ENCODE measurements at regions not wholly inside any gene's neighbourhood (a gene's known extent, or its start where the extent isn't known, plus 50 kb on each side); places are given as distances from the start of the nearest gene placed in this dataset.
"Not testable (repeated sequence)": the region's sequence is repeated elsewhere in the genome, so short reads cannot be mapped to it uniquely, and the experiment has no call there.

- Histone ChIP-seq H3K27ac (no peak overlapping the region), H3K9ac (ENCODE audit: insufficient read length) (no peak overlapping the region), H3K9me3 (ENCODE audit: low read depth, low read length) (no peaks in the 10 kb centered on the region), H3K36me3 (ENCODE audit: insufficient read depth, low read length) (no peaks in the 10 kb centered on the region), H3K4me3 (no peak overlapping the region)
- no peak for DNase-seq (ENCODE audit: low read depth, low spot score)
- TF ChIP-seq FOXP2 (optimal IDR thresholded peaks at IDR 0.05; ENCODE audit: control extremely low read depth, extremely low read length, insufficient read depth) (no peak), POLR2AphosphoS5 (IDR thresholded peaks at IDR 0.05; ENCODE audit: borderline replicate concordance, low read depth, low read length) (no peak), EZH2 (IDR thresholded peaks at IDR 0.05) (no peak)
Measured at GRCh38 chr18:10164271-10165071, 250.7 kb downstream of the VAPA start.

GRCh38 chr18:10166164-10166807 lies 252.5 kb downstream of the VAPA start:
- no peak overlapping the region for H3K4me3 ChIP-seq
- no peak overlapping the region for H3K9ac ChIP-seq (ENCODE audit: insufficient read length)
- H3K9me3 ChIP-seq (ENCODE audit: low read depth, low read length) = no peaks in the 10 kb centered on the region
- TF ChIP-seq POLR2AphosphoS5 (IDR thresholded peaks at IDR 0.05; ENCODE audit: borderline replicate concordance, low read depth, low read length) = no peak
- TF ChIP-seq FOXP2 (optimal IDR thresholded peaks at IDR 0.05; ENCODE audit: control extremely low read depth, extremely low read length, insufficient read depth) = no peak
- no peak for TF ChIP-seq EZH2 (IDR thresholded peaks at IDR 0.05)
- H3K36me3 ChIP-seq (ENCODE audit: insufficient read depth, low read length) = no peaks in the 10 kb centered on the region
- DNase-seq (ENCODE audit: low read depth, low spot score) = no peak
- no peak overlapping the region for H3K27ac ChIP-seq

- no peak overlapping the region for H3K27ac ChIP-seq
- H3K9ac ChIP-seq (ENCODE audit: insufficient read length) = no peak overlapping the region
- TF ChIP-seq EZH2 (IDR thresholded peaks at IDR 0.05) (no peak), POLR2AphosphoS5 (IDR thresholded peaks at IDR 0.05; ENCODE audit: borderline replicate concordance, low read depth, low read length) (no peak), FOXP2 (optimal IDR thresholded peaks at IDR 0.05; ENCODE audit: control extremely low read depth, extremely low read length, insufficient read depth) (no peak)
- no peaks in the 10 kb centered on the region for H3K36me3 ChIP-seq (ENCODE audit: insufficient read depth, low read length)
- DNase-seq (ENCODE audit: low read depth, low spot score) = no peak
- H3K4me3 ChIP-seq = no peak overlapping the region
- no peaks in the 10 kb centered on the region for H3K9me3 ChIP-seq (ENCODE audit: low read depth, low read length)
Measured at GRCh38 chr18:10167759-10168158, 253.9 kb downstream of the VAPA start.

- no peak for TF ChIP-seq POLR2AphosphoS5 (IDR thresholded peaks at IDR 0.05; ENCODE audit: borderline replicate concordance, low read depth, low read length)
- Histone ChIP-seq H3K36me3 (ENCODE audit: insufficient read depth, low read length) (no peaks in the 10 kb centered on the region), H3K9me3 (ENCODE audit: low read depth, low read length) (no peaks in the 10 kb centered on the region), H3K4me3 (no peak overlapping the region), H3K9ac (ENCODE audit: insufficient read length) (no peak overlapping the region), H3K27ac (no peak overlapping the region)
- no peak for DNase-seq (ENCODE audit: low read depth, low spot score)
Measured at GRCh38 chr18:10168477-10168876, 254.7 kb downstream of the VAPA start.

GRCh38 chr18:10169064-10169562 lies 255.3 kb downstream of the VAPA start:
- no peaks in the 10 kb centered on the region for H3K36me3 ChIP-seq (ENCODE audit: insufficient read depth, low read length)
- no peaks in the 10 kb centered on the region for H3K9me3 ChIP-seq (ENCODE audit: low read depth, low read length)
- H3K27ac ChIP-seq = no peak overlapping the region
- H3K9ac ChIP-seq (ENCODE audit: insufficient read length) = no peak overlapping the region
- no peak for DNase-seq (ENCODE audit: low read depth, low spot score)
- TF ChIP-seq POLR2AphosphoS5 (IDR thresholded peaks at IDR 0.05; ENCODE audit: borderline replicate concordance, low read depth, low read length) (no peak), EZH2 (IDR thresholded peaks at IDR 0.05) (no peak), FOXP2 (optimal IDR thresholded peaks at IDR 0.05; ENCODE audit: control extremely low read depth, extremely low read length, insufficient read depth) (no peak)
- no peak overlapping the region for H3K4me3 ChIP-seq

- Histone ChIP-seq H3K9ac (ENCODE audit: insufficient read length) (no peak overlapping the region), H3K36me3 (ENCODE audit: insufficient read depth, low read length) (no peaks in the 10 kb centered on the region), H3K27ac (no peak overlapping the region), H3K4me3 (no peak overlapping the region), H3K9me3 (ENCODE audit: low read depth, low read length) (no peaks in the 10 kb centered on the region)
- no peak for DNase-seq (ENCODE audit: low read depth, low spot score)
- TF ChIP-seq EZH2 (IDR thresholded peaks at IDR 0.05) = no peak
- TF ChIP-seq POLR2AphosphoS5 (IDR thresholded peaks at IDR 0.05; ENCODE audit: borderline replicate concordance, low read depth, low read length) = no peak
- no peak for TF ChIP-seq FOXP2 (optimal IDR thresholded peaks at IDR 0.05; ENCODE audit: control extremely low read depth, extremely low read length, insufficient read depth)
Measured at GRCh38 chr18:10169814-10170213, 256.0 kb downstream of the VAPA start.

GRCh38 chr18:10170375-10170774 lies 256.6 kb downstream of the VAPA start:
- TF ChIP-seq EZH2 (IDR thresholded peaks at IDR 0.05) (no peak), POLR2AphosphoS5 (IDR thresholded peaks at IDR 0.05; ENCODE audit: borderline replicate concordance, low read depth, low read length) (no peak), FOXP2 (optimal IDR thresholded peaks at IDR 0.05; ENCODE audit: control extremely low read depth, extremely low read length, insufficient read depth) (no peak)
- Histone ChIP-seq H3K9me3 (ENCODE audit: low read depth, low read length) (no peaks in the 10 kb centered on the region), H3K9ac (ENCODE audit: insufficient read length) (no peak overlapping the region), H3K36me3 (ENCODE audit: insufficient read depth, low read length) (no peaks in the 10 kb centered on the region), H3K27ac (no peak overlapping the region), H3K4me3 (no peak overlapping the region)
- no peak for DNase-seq (ENCODE audit: low read depth, low spot score)

GRCh38 chr18:10175333-10175732 lies 261.5 kb downstream of the VAPA start:
- not testable (repeated sequence) for H3K4me3 ChIP-seq; H3K9me3 ChIP-seq (ENCODE audit: low read depth, low read length); DNase-seq (ENCODE audit: low read depth, low spot score); H3K9ac ChIP-seq (ENCODE audit: insufficient read length); H3K36me3 ChIP-seq (ENCODE audit: insufficient read depth, low read length); H3K27ac ChIP-seq

GRCh38 chr18:10179326-10179725 lies 265.5 kb downstream of the VAPA start:
- not testable (repeated sequence) for H3K4me3 ChIP-seq; DNase-seq (ENCODE audit: low read depth, low spot score); H3K9me3 ChIP-seq (ENCODE audit: low read depth, low read length); H3K27ac ChIP-seq; H3K36me3 ChIP-seq (ENCODE audit: insufficient read depth, low read length); H3K9ac ChIP-seq (ENCODE audit: insufficient read length)
